Chondrocyte (in vitro differentiated cells): ENCODE measurements at regions not wholly inside any gene's neighbourhood (a gene's known extent, or its start where the extent isn't known, plus 50 kb on each side); places are given as distances from the start of the nearest gene placed in this dataset.

Source experiments
- DNase-seq: peaks from one replicate; pipeline ENCODE4 v3.0.0; 2021; ENCODE audit warnings: mixed read lengths, low spot score
- H3K27ac Mint-ChIP-seq: one replicate; pipeline ENCODE4 v1.8.0; 2021; ENCODE audit warnings: mild to moderate bottlenecking, moderate library complexity, mixed read lengths; ENCODE audit not compliant: unreplicated experiment
- H3K27me3 Mint-ChIP-seq: 2 replicates; pipeline ENCODE4 v1.8.0; 2021; ENCODE audit warnings: low read depth, mixed read lengths
- H3K36me3 Mint-ChIP-seq: 2 replicates; pipeline ENCODE4 v1.8.0; 2021; ENCODE audit warnings: low read depth, mixed read lengths
- H3K4me1 Mint-ChIP-seq: 2 replicates; pipeline ENCODE4 v1.8.0; 2021; ENCODE audit warnings: low read depth, mild to moderate bottlenecking, mixed read lengths
- H3K4me3 Mint-ChIP-seq: one replicate; pipeline ENCODE4 v1.8.0; 2021; ENCODE audit warnings: mild to moderate bottlenecking, moderate library complexity, mixed read lengths; ENCODE audit not compliant: unreplicated experiment
- H3K9me3 Mint-ChIP-seq: 2 replicates; pipeline ENCODE4 v1.8.0; 2021; ENCODE audit warnings: low read depth, mixed read lengths
- CTCF ChIP-seq: fragments of 200-600 bp; sonication (generic); IDR thresholded peaks from 2 replicates; pipeline ENCODE4 v1.5.0; 2021; ENCODE audit warnings: antibody characterized with exemption, mild to moderate bottlenecking, moderate library complexity

DNA sequence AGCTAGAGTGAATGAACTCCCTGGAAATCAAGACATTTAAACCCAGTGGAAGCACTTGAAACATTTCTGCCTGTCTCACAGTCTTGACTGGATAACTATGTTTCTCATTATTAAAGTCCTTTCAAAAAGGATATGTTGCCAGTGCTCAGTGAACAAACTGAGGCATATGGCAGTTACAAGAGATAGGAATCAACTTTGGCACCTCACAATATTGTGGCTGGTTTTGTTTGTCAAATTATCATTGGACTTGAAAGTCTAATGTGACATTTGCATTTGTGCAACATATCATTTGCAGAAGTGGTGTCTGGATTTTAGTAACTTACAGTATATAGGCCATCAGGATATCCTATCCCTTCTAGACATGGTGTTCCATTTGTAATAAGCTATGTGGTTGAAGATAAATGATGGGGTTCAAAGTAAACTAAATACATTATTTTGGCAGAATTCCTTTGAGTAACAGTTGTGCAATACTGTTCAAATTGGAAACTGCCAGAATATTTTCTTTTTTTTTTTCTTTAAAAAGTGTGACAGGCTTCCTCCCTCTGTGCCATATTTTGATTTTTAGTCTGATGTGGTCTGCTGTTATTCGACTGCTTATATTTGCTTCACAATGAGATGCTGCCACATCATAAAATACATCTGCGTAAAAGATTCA is 927.7 kb downstream of the FLRT2 start:
- no peak for TF ChIP-seq CTCF
- H3K4me1 Mint-ChIP-seq = no peaks in the 10 kb centered on the region
- H3K36me3 Mint-ChIP-seq = no peaks in the 10 kb centered on the region
- H3K4me3 Mint-ChIP-seq = no peak overlapping the region
- no peak for DNase-seq
- H3K9me3 Mint-ChIP-seq = no peaks in the 10 kb centered on the region
- no peak overlapping the region for H3K27ac Mint-ChIP-seq
- peaks cover 5% of the 10 kb centered on the region for H3K27me3 Mint-ChIP-seq

DNA sequence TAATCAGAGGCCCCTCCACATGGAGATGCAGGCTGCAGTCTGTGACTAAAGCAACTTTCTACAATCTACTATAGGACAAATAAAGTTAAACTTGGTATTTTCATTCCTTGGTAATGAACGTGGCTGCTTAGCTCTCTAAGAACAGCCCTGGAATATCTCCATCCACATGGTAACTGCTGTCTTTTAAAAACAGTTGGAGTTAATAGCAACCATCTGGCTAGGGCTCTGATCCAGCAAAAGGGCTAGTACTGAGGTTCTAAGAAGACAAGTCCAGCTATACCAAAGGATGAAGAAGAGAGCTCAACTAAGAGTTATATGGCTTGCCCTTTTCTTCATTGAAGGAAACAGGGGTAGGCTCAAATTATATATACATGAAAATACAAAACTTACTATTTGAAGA is 920.1 kb downstream of the FLRT2 start:
- Mint-ChIP-seq H3K36me3 (no peaks in the 10 kb centered on the region), H3K27ac (no peak overlapping the region), H3K4me3 (no peak overlapping the region), H3K4me1 (no peaks in the 10 kb centered on the region), H3K9me3 (no peaks in the 10 kb centered on the region), H3K27me3 (peaks cover 3% of the 10 kb centered on the region)
- DNase-seq = no peak
- no peak for TF ChIP-seq CTCF

DNA sequence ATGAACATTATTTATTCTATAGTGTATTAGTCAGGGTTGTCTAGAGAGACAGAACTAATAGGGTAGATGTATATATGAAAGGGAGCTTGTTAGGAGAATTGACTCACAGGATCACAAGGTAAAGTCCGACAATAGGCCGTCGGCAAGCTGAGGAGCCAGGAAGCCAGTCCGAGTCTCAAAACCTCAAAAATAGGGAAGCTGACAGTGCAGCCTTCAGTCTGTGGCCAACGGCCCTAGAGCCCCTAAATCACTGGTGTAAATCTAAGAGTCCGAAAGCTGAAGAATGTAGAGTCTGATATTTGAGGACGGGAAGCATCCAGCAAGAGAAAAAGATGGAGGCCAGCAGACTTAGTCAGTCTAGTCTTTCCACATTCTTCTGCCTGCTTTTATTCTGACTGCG is 912.2 kb downstream of the FLRT2 start:
- no peak for TF ChIP-seq CTCF
- Mint-ChIP-seq H3K36me3 (no peaks in the 10 kb centered on the region), H3K27me3 (no peaks in the 10 kb centered on the region), H3K4me3 (no peak overlapping the region), H3K4me1 (no peaks in the 10 kb centered on the region), H3K9me3 (no peaks in the 10 kb centered on the region), H3K27ac (no peak overlapping the region)
- no peak for DNase-seq

- Mint-ChIP-seq H3K4me1 (no peaks in the 10 kb centered on the region), H3K9me3 (no peaks in the 10 kb centered on the region), H3K27me3 (no peaks in the 10 kb centered on the region), H3K4me3 (no peak overlapping the region), H3K27ac (no peak overlapping the region), H3K36me3 (no peaks in the 10 kb centered on the region)
- TF ChIP-seq CTCF = no peak
- no peak for DNase-seq
These were observed 900.9 kb downstream of the FLRT2 start for GRCh38 chr14:86430853-86431252.

- no peak for TF ChIP-seq CTCF
- H3K27me3 Mint-ChIP-seq = no peaks in the 10 kb centered on the region
- H3K4me3 Mint-ChIP-seq = no peak overlapping the region
- H3K4me1 Mint-ChIP-seq = no peaks in the 10 kb centered on the region
- H3K36me3 Mint-ChIP-seq = no peaks in the 10 kb centered on the region
- no peak for DNase-seq
- H3K27ac Mint-ChIP-seq = no peak overlapping the region
- no peaks in the 10 kb centered on the region for H3K9me3 Mint-ChIP-seq
These were observed 893.3 kb downstream of the FLRT2 start for GRCh38 chr14:86423214-86423613.
